ENCODE measurements at regions not wholly inside any gene's neighbourhood (a gene's known extent, or its start where the extent isn't known, plus 50 kb on each side); places are given as distances from the start of the nearest gene placed in this dataset.

DNA sequence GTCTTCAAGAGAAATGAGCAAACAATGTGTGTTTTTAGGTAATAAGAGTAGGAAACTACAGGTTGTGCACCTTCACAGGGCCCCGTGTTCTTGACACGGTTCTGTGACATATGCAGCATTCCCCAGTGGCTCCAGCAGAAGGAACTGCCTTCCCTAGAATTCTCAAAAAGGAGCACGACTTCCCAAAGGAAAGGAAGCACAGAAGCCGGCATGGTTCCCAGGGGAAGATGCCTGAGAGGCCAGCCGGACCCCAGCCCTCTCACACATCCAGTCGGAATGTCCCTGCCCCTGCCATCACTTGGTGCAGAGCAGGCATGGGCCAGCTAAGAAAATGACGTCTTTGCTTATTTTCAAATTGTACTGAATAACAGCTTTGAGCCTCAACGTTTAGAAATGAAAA lies 187.3 kb upstream of the NSMCE3 start:
- Histone ChIP-seq H3K36me3 (ENCODE audit: control insufficient read depth, insufficient read depth, low read length) (no peaks in the 10 kb centered on the region), H3K4me1 (ENCODE audit: control insufficient read depth, insufficient read depth, low read length) (peaks cover 11% of the 10 kb centered on the region; the same call in 1 of the 2 replicates), H3K9me3 (ENCODE audit: control insufficient read depth, insufficient read depth, low read depth, low read length) (0 out of 2 replicates have a peak, but pooled peaks cover 2% of the 10 kb centered on the region), H3K9ac (ENCODE audit: low read length) (no peak overlapping the region), H3K27me3 (ENCODE audit: control insufficient read depth, insufficient read depth, low read length) (no peaks in the 10 kb centered on the region), H3K27ac (ENCODE audit: low read depth, low read length) (no peak overlapping the region), H3K4me3 (ENCODE audit: low read depth, low read length) (no peak overlapping the region)

GRCh38 chr15:29456255-29456654 lies 186.6 kb upstream of the NSMCE3 start:
- Histone ChIP-seq H3K9ac (ENCODE audit: low read length) (no peak overlapping the region), H3K36me3 (ENCODE audit: control insufficient read depth, insufficient read depth, low read length) (no peaks in the 10 kb centered on the region), H3K9me3 (ENCODE audit: control insufficient read depth, insufficient read depth, low read depth, low read length) (0 out of 2 replicates have a peak, but pooled peaks cover 2% of the 10 kb centered on the region), H3K27me3 (ENCODE audit: control insufficient read depth, insufficient read depth, low read length) (no peaks in the 10 kb centered on the region), H3K4me3 (ENCODE audit: low read depth, low read length) (no peak overlapping the region), H3K4me1 (ENCODE audit: control insufficient read depth, insufficient read depth, low read length) (peaks cover 11% of the 10 kb centered on the region; the same call in 1 of the 2 replicates), H3K27ac (ENCODE audit: low read depth, low read length) (no peak overlapping the region)

GRCh38 chr15:29455530-29455929 lies 185.9 kb upstream of the NSMCE3 start:
- H3K9me3 ChIP-seq (ENCODE audit: control insufficient read depth, insufficient read depth, low read depth, low read length), result 0 out of 2 replicates have a peak, but pooled peaks cover 2% of the 10 kb centered on the region
- H3K9ac ChIP-seq (ENCODE audit: low read length), result no peak overlapping the region
- no peak overlapping the region for H3K4me3 ChIP-seq (ENCODE audit: low read depth, low read length)
- peaks cover 11% of the 10 kb centered on the region; the same call in 1 of the 2 replicates for H3K4me1 ChIP-seq (ENCODE audit: control insufficient read depth, insufficient read depth, low read length)
- H3K27me3 ChIP-seq (ENCODE audit: control insufficient read depth, insufficient read depth, low read length), result no peaks in the 10 kb centered on the region
- H3K36me3 ChIP-seq (ENCODE audit: control insufficient read depth, insufficient read depth, low read length), result no peaks in the 10 kb centered on the region
- no peak overlapping the region for H3K27ac ChIP-seq (ENCODE audit: low read depth, low read length)

DNA sequence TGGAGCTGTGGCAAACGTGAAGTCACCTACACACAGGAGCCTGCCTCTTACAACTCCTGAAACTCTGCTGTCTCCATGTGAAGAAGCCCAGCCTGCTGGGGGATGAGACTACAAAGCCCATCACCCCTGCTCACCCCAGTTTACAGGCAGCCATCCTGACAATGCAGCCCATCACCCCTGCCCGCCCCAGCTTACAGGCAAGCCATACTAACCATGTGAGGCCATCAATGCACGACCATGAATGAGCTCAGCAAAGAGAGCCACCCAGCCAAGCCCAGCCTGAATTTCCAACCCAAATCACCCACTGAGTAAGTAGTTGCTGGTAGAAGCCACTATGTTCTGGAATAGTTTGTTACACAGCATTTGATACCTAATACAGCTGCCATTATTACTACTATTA lies 185.4 kb upstream of the NSMCE3 start:
- 0 out of 2 replicates have a peak, but pooled peaks cover 2% of the 10 kb centered on the region for H3K9me3 ChIP-seq (ENCODE audit: control insufficient read depth, insufficient read depth, low read depth, low read length)
- H3K36me3 ChIP-seq (ENCODE audit: control insufficient read depth, insufficient read depth, low read length), result no peaks in the 10 kb centered on the region
- no peak overlapping the region for H3K9ac ChIP-seq (ENCODE audit: low read length)
- H3K27me3 ChIP-seq (ENCODE audit: control insufficient read depth, insufficient read depth, low read length), result no peaks in the 10 kb centered on the region
- H3K4me1 ChIP-seq (ENCODE audit: control insufficient read depth, insufficient read depth, low read length), result peaks cover 11% of the 10 kb centered on the region; the same call in 1 of the 2 replicates
- no peak overlapping the region for H3K27ac ChIP-seq (ENCODE audit: low read depth, low read length)
- H3K4me3 ChIP-seq (ENCODE audit: low read depth, low read length), result no peak overlapping the region

GRCh38 chr15:29454506-29454905 lies 184.9 kb upstream of the NSMCE3 start:
- Histone ChIP-seq H3K9ac (ENCODE audit: low read length) (no peak overlapping the region), H3K27ac (ENCODE audit: low read depth, low read length) (no peak overlapping the region), H3K4me3 (ENCODE audit: low read depth, low read length) (no peak overlapping the region)

GRCh38 chr15:29452881-29453731 lies 183.5 kb upstream of the NSMCE3 start:
- no peaks in the 10 kb centered on the region for H3K27me3 ChIP-seq (ENCODE audit: control insufficient read depth, insufficient read depth, low read length)
- no peak overlapping the region for H3K4me3 ChIP-seq (ENCODE audit: low read depth, low read length)
- no peak overlapping the region for H3K27ac ChIP-seq (ENCODE audit: low read depth, low read length)
- no peak overlapping the region for H3K9ac ChIP-seq (ENCODE audit: low read length)
- H3K4me1 ChIP-seq (ENCODE audit: control insufficient read depth, insufficient read depth, low read length), result peaks cover 11% of the 10 kb centered on the region; the same call in 1 of the 2 replicates
- no peaks in the 10 kb centered on the region for H3K36me3 ChIP-seq (ENCODE audit: control insufficient read depth, insufficient read depth, low read length)
- H3K9me3 ChIP-seq (ENCODE audit: control insufficient read depth, insufficient read depth, low read depth, low read length), result 0 out of 2 replicates have a peak, but pooled peaks cover 2% of the 10 kb centered on the region

More at GRCh38 chr15:29454506-29454905, 184.9 kb upstream of the NSMCE3 start:
- 0 out of 2 replicates have a peak, but pooled peaks cover 2% of the 10 kb centered on the region for H3K9me3 ChIP-seq (ENCODE audit: control insufficient read depth, insufficient read depth, low read depth, low read length)
- no peaks in the 10 kb centered on the region for H3K27me3 ChIP-seq (ENCODE audit: control insufficient read depth, insufficient read depth, low read length)
- no peaks in the 10 kb centered on the region for H3K36me3 ChIP-seq (ENCODE audit: control insufficient read depth, insufficient read depth, low read length)
- peaks cover 11% of the 10 kb centered on the region; the same call in 1 of the 2 replicates for H3K4me1 ChIP-seq (ENCODE audit: control insufficient read depth, insufficient read depth, low read length)

- no peaks in the 10 kb centered on the region for H3K36me3 ChIP-seq (ENCODE audit: control insufficient read depth, insufficient read depth, low read length)
- H3K4me3 ChIP-seq (ENCODE audit: low read depth, low read length), result no peak overlapping the region
- H3K27me3 ChIP-seq (ENCODE audit: control insufficient read depth, insufficient read depth, low read length), result no peaks in the 10 kb centered on the region
- no peak overlapping the region for H3K9ac ChIP-seq (ENCODE audit: low read length)
- H3K27ac ChIP-seq (ENCODE audit: low read depth, low read length), result no peak overlapping the region
- 0 out of 2 replicates have a peak, but pooled peaks cover 2% of the 10 kb centered on the region for H3K9me3 ChIP-seq (ENCODE audit: control insufficient read depth, insufficient read depth, low read depth, low read length)
- peaks cover 11% of the 10 kb centered on the region; the same call in 1 of the 2 replicates for H3K4me1 ChIP-seq (ENCODE audit: control insufficient read depth, insufficient read depth, low read length)
These were observed 181.7 kb upstream of the NSMCE3 start for GRCh38 chr15:29451201-29451781.

DNA sequence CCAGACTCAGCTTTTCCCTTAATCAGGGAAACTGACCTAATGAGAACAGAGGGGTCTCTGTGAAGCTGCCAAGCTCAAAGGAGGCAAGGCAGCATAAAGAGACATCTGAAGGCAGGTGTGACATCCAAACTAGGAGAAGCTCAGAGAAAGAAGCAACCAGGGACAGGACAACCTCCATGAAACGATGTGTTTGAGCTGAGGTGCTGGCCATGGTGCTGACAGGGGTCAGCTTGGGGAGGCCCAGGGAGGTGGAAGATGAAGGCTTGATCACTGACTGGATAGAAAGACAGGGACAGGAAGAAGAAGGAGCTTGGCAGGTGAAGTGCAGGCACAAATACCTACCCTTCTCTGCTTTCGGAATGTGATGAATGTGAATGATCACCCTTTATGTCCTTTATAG lies 179.5 kb upstream of the NSMCE3 start:
- Histone ChIP-seq H3K9ac (ENCODE audit: low read length) (no peak overlapping the region), H3K9me3 (ENCODE audit: control insufficient read depth, insufficient read depth, low read depth, low read length) (no peaks in the 10 kb centered on the region), H3K36me3 (ENCODE audit: control insufficient read depth, insufficient read depth, low read length) (no peaks in the 10 kb centered on the region), H3K27me3 (ENCODE audit: control insufficient read depth, insufficient read depth, low read length) (no peaks in the 10 kb centered on the region), H3K27ac (ENCODE audit: low read depth, low read length) (no peak overlapping the region), H3K4me1 (ENCODE audit: control insufficient read depth, insufficient read depth, low read length) (peaks cover 11% of the 10 kb centered on the region; the same call in 1 of the 2 replicates), H3K4me3 (ENCODE audit: low read depth, low read length) (no peak overlapping the region)

GRCh38 chr15:29448320-29448719 lies 178.7 kb upstream of the NSMCE3 start:
- H3K4me3 ChIP-seq (ENCODE audit: low read depth, low read length), result no peak overlapping the region
- no peak overlapping the region for H3K27ac ChIP-seq (ENCODE audit: low read depth, low read length)
- no peak overlapping the region for H3K9ac ChIP-seq (ENCODE audit: low read length)
- H3K4me1 ChIP-seq (ENCODE audit: control insufficient read depth, insufficient read depth, low read length), result peaks cover 11% of the 10 kb centered on the region; the same call in 1 of the 2 replicates
- H3K36me3 ChIP-seq (ENCODE audit: control insufficient read depth, insufficient read depth, low read length), result no peaks in the 10 kb centered on the region
- no peaks in the 10 kb centered on the region for H3K27me3 ChIP-seq (ENCODE audit: control insufficient read depth, insufficient read depth, low read length)
- no peaks in the 10 kb centered on the region for H3K9me3 ChIP-seq (ENCODE audit: control insufficient read depth, insufficient read depth, low read depth, low read length)

DNA sequence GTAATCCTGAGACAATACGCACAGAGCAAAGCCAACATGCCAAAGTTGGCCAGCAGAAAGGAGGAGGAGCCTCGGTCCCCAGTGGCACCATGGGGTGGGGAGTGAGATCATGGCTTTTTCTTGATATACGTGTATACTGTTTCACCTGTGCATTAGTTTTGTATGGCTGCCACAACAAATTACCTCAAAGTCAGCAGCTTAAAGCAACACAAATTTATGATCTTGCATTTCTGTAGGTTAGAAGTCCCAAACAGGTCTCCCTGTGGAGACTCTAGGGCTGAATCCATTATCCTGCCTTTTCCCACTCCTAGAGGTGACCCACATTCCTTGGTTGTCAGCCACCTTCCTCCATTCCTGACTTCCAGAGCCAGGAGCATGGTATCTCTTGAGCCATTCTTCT lies 176.9 kb upstream of the NSMCE3 start:
- no peak overlapping the region for H3K9ac ChIP-seq (ENCODE audit: low read length)
- no peaks in the 10 kb centered on the region for H3K27me3 ChIP-seq (ENCODE audit: control insufficient read depth, insufficient read depth, low read length)
- H3K36me3 ChIP-seq (ENCODE audit: control insufficient read depth, insufficient read depth, low read length), result no peaks in the 10 kb centered on the region
- no peak overlapping the region for H3K27ac ChIP-seq (ENCODE audit: low read depth, low read length)
- no peak overlapping the region for H3K4me3 ChIP-seq (ENCODE audit: low read depth, low read length)
- H3K4me1 ChIP-seq (ENCODE audit: control insufficient read depth, insufficient read depth, low read length), result no peaks in the 10 kb centered on the region
- no peaks in the 10 kb centered on the region for H3K9me3 ChIP-seq (ENCODE audit: control insufficient read depth, insufficient read depth, low read depth, low read length)

GRCh38 chr15:29442532-29442931 lies 172.9 kb upstream of the NSMCE3 start:
- Histone ChIP-seq H3K4me1 (ENCODE audit: control insufficient read depth, insufficient read depth, low read length) (no peaks in the 10 kb centered on the region), H3K36me3 (ENCODE audit: control insufficient read depth, insufficient read depth, low read length) (no peaks in the 10 kb centered on the region), H3K4me3 (ENCODE audit: low read depth, low read length) (no peak overlapping the region), H3K9ac (ENCODE audit: low read length) (no peak overlapping the region), H3K9me3 (ENCODE audit: control insufficient read depth, insufficient read depth, low read depth, low read length) (no peaks in the 10 kb centered on the region), H3K27me3 (ENCODE audit: control insufficient read depth, insufficient read depth, low read length) (no peaks in the 10 kb centered on the region), H3K27ac (ENCODE audit: low read depth, low read length) (no peak overlapping the region)

All from HUES6 (cell line).